ENCODE measurements at regions not wholly inside any gene's neighbourhood (a gene's known extent, or its start where the extent isn't known, plus 50 kb on each side); places are given as distances from the start of the nearest gene placed in this dataset.

- no peak for TF ChIP-seq CTCF (IDR thresholded peaks at IDR 0.05)
- Histone ChIP-seq H3K36me3 (no peaks in the 10 kb centered on the region), H3K4me1 (no peaks in the 10 kb centered on the region), H3K4me3 (no peak overlapping the region), H3K27me3 (no peaks in the 10 kb centered on the region), H3K9me3 (peaks cover 10% of the 10 kb centered on the region), H3K27ac (no peak overlapping the region)
- intact Hi-C loops (cut with DNase I) = no loop called here
- DNase-seq (no peak), ATAC-seq (no peak)
Measured at GRCh38 chr2:136490100-136490499, 275.2 kb upstream of the THSD7B start.

DNA sequence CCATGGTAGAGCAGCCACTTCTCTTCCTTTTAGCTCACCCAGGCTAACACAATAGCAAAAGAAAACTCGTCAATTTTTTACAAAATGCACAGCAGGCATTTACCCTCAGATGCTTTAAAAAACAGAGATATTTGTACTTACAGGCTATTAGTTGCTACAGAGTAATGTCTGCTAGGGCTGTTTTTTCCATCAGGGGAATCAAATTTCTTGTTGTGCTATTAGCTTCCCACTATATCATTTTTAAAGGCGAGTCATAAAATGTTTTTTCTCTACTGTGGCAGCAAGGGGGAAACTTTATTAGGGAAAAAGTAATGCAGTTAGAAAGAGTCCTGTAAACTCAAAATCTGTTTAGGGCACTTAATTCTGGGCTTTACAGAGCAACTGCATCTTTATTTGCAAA lies 277.9 kb upstream of the THSD7B start:
- no peak for TF ChIP-seq CTCF (IDR thresholded peaks at IDR 0.05)
- H3K27ac ChIP-seq = no peak overlapping the region
- no peaks in the 10 kb centered on the region for H3K27me3 ChIP-seq
- no peak for ATAC-seq
- H3K4me1 ChIP-seq = no peaks in the 10 kb centered on the region
- intact Hi-C loops (cut with DNase I) = no loop called here
- H3K4me3 ChIP-seq = no peak overlapping the region
- DNase-seq = no peak
- peaks cover 10% of the 10 kb centered on the region for H3K9me3 ChIP-seq
- no peaks in the 10 kb centered on the region for H3K36me3 ChIP-seq

- H3K27ac ChIP-seq = no peak overlapping the region
- no peak for TF ChIP-seq CTCF (IDR thresholded peaks at IDR 0.05)
- no peaks in the 10 kb centered on the region for H3K27me3 ChIP-seq
- H3K4me1 ChIP-seq = no peaks in the 10 kb centered on the region
- DNase-seq = no peak
- H3K36me3 ChIP-seq = no peaks in the 10 kb centered on the region
- H3K9me3 ChIP-seq = peaks cover 10% of the 10 kb centered on the region
- ATAC-seq = no peak
- intact Hi-C loops (cut with DNase I) = no loop called here
- no peak overlapping the region for H3K4me3 ChIP-seq
Measured at GRCh38 chr2:136486115-136486514, 279.2 kb upstream of the THSD7B start.

- no peak for ATAC-seq
- intact Hi-C loops (cut with DNase I) = no loop called here
Measured at GRCh38 chr2:136482966-136483365, 282.4 kb upstream of the THSD7B start.

GRCh38 chr2:136482006-136482405 lies 283.3 kb upstream of the THSD7B start:
- Histone ChIP-seq H3K27me3 (no peaks in the 10 kb centered on the region), H3K9me3 (no peaks in the 10 kb centered on the region), H3K27ac (no peak overlapping the region), H3K4me3 (no peak overlapping the region), H3K36me3 (no peaks in the 10 kb centered on the region), H3K4me1 (no peaks in the 10 kb centered on the region)
- ATAC-seq (no peak), DNase-seq (no peak)
- TF ChIP-seq CTCF (IDR thresholded peaks at IDR 0.05) = no peak
- intact Hi-C loops (cut with DNase I) = no loop called here

More at GRCh38 chr2:136482966-136483365, 282.4 kb upstream of the THSD7B start:
- Histone ChIP-seq H3K4me3 (no peak overlapping the region), H3K27me3 (no peaks in the 10 kb centered on the region), H3K4me1 (no peaks in the 10 kb centered on the region), H3K27ac (no peak overlapping the region), H3K9me3 (no peaks in the 10 kb centered on the region), H3K36me3 (no peaks in the 10 kb centered on the region)
- no peak for TF ChIP-seq CTCF (IDR thresholded peaks at IDR 0.05)
- DNase-seq = no peak

DNA sequence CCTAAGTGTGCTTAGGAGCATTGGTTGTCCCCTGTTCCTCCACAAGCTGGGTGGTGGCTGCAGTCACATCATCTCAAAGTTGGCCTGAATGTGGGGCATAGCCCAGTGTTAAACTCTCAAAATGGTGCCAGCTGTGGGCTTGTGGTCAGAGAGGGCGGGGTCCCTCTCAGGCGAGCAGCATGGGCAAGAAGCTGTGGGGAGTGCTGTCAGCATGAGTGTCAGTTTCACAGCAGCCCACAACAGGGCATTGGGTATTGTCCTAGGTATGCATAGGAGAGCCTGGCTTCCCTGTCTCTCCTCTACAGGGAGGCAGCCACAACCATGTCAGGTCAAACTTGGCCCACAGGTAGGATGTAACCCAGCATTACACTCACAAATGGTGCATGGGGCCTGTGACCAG lies 285.6 kb upstream of the THSD7B start:
- H3K4me3 ChIP-seq = no peak overlapping the region
- H3K27ac ChIP-seq = no peak overlapping the region
- no peaks in the 10 kb centered on the region for H3K27me3 ChIP-seq
- no peaks in the 10 kb centered on the region for H3K36me3 ChIP-seq
- no peak for TF ChIP-seq CTCF (IDR thresholded peaks at IDR 0.05)
- ATAC-seq = no peak
- no peak for DNase-seq
- no peaks in the 10 kb centered on the region for H3K9me3 ChIP-seq
- intact Hi-C loops (cut with DNase I) = no loop called here
- H3K4me1 ChIP-seq = no peaks in the 10 kb centered on the region
